H9 (cell line): ENCODE measurements at regions not wholly inside any gene's neighbourhood (a gene's known extent, or its start where the extent isn't known, plus 50 kb on each side); places are given as distances from the start of the nearest gene placed in this dataset.

Source experiments
- DNase-seq: peaks from one replicate; pipeline ENCODE4 v3.0.0-alpha.2; 2017
- H2AFZ ChIP-seq: one replicate; pipeline ENCODE4 v1.6.1; 2013; ENCODE audit warnings: mild to moderate bottlenecking, low read length, control low read depth, moderate library complexity
- H2AK5ac ChIP-seq: 2 replicates; pipeline ENCODE4 v1.6.1; 2013; ENCODE audit warnings: low read length, control low read depth, mixed read lengths; ENCODE audit not compliant: insufficient read length
- H2BK120ac ChIP-seq: one replicate; pipeline ENCODE4 v1.6.1; 2013; ENCODE audit warnings: low read depth, mild to moderate bottlenecking, low read length, control low read depth, inconsistent platforms; ENCODE audit not compliant: poor library complexity, severe bottlenecking
- H2BK12ac ChIP-seq: 2 replicates; pipeline ENCODE4 v1.6.1; 2013; ENCODE audit warnings: low read length, control low read depth, mixed read lengths, low read depth; ENCODE audit not compliant: insufficient read length
- H2BK15ac ChIP-seq: 2 replicates; pipeline ENCODE4 v1.6.1; 2013; ENCODE audit warnings: low read depth, low read length, control low read depth
- H2BK20ac ChIP-seq: one replicate; pipeline ENCODE4 v1.6.1; 2013; ENCODE audit warnings: low read depth, mild to moderate bottlenecking, low read length, control low read depth, inconsistent platforms; ENCODE audit not compliant: poor library complexity, severe bottlenecking
- H2BK5ac ChIP-seq: 2 replicates; pipeline ENCODE4 v1.6.1; 2013; ENCODE audit warnings: low read length, control low read depth, mixed read lengths; ENCODE audit not compliant: insufficient read length
- H3K14ac ChIP-seq: 2 replicates; pipeline ENCODE4 v1.6.1; 2013; ENCODE audit warnings: low read length, control low read depth; ENCODE audit not compliant: insufficient read depth
- H3K18ac ChIP-seq: 2 replicates; pipeline ENCODE4 v1.6.1; 2013; ENCODE audit warnings: low read depth, mild to moderate bottlenecking, mixed read lengths, low read length, control low read depth; ENCODE audit not compliant: insufficient read length
- H3K23ac ChIP-seq: 2 replicates; pipeline ENCODE4 v1.6.1; 2013; ENCODE audit warnings: low read length, control low read depth, mixed read lengths, low read depth; ENCODE audit not compliant: insufficient read length
- H3K23me2 ChIP-seq: 2 replicates; pipeline ENCODE4 v1.6.1; 2013; ENCODE audit warnings: low read depth, mild to moderate bottlenecking, mixed read lengths, low read length, control low read depth; ENCODE audit not compliant: insufficient read length, poor library complexity, severe bottlenecking
- H3K27ac ChIP-seq: 2 replicates; pipeline ENCODE4 v1.5.1; 2013; ENCODE audit warnings: low read length, control low read depth, mixed read lengths, low read depth; ENCODE audit not compliant: insufficient read length
- H3K27me3 ChIP-seq: 2 replicates; pipeline ENCODE4 v1.6.1; 2013; ENCODE audit warnings: low read length, control low read depth, inconsistent platforms; ENCODE audit not compliant: insufficient read depth
- H3K4ac ChIP-seq: 2 replicates; pipeline ENCODE4 v1.6.1; 2013; ENCODE audit warnings: low read depth, mild to moderate bottlenecking, control low read depth, inconsistent platforms, low read length, moderate library complexity
- H3K4me1 ChIP-seq: 2 replicates; pipeline ENCODE4 v1.6.1; 2013; ENCODE audit warnings: low read length, control low read depth, inconsistent platforms; ENCODE audit not compliant: insufficient read depth
- H3K4me2 ChIP-seq: 2 replicates; pipeline ENCODE4 v1.6.1; 2013; ENCODE audit warnings: low read length, control low read depth, mixed read lengths; ENCODE audit not compliant: insufficient read length, insufficient read depth
- H3K56ac ChIP-seq: 2 replicates; pipeline ENCODE4 v1.6.1; 2013; ENCODE audit warnings: low read depth, mild to moderate bottlenecking, mixed read lengths, low read length, control low read depth; ENCODE audit not compliant: insufficient read length
- H3K79me1 ChIP-seq: 2 replicates; pipeline ENCODE4 v1.6.1; 2013; ENCODE audit warnings: low read depth, mild to moderate bottlenecking, moderate library complexity, low read length, control low read depth, inconsistent platforms; ENCODE audit not compliant: insufficient read depth, poor library complexity, severe bottlenecking
- H3K79me2 ChIP-seq: 2 replicates; pipeline ENCODE4 v1.6.1; 2013; ENCODE audit warnings: low read length, control low read depth, inconsistent platforms; ENCODE audit not compliant: insufficient read depth
- H3K9ac ChIP-seq: 2 replicates; pipeline ENCODE4 v1.6.1; 2013; ENCODE audit warnings: low read length, control low read depth, mixed read lengths; ENCODE audit not compliant: insufficient read length; ENCODE audit errors: extremely low read depth
- H3K9me3 ChIP-seq: one replicate; pipeline ENCODE4 v1.6.1; 2013; ENCODE audit warnings: low read depth, low read length, inconsistent platforms; ENCODE audit not compliant: control insufficient read depth
- H3T11ph ChIP-seq: one replicate; pipeline ENCODE4 v1.6.1; 2013; ENCODE audit warnings: mild to moderate bottlenecking, low read length, control low read depth, inconsistent platforms
- H4K20me1 ChIP-seq: one replicate; pipeline ENCODE4 v1.6.1; 2013; ENCODE audit not compliant: control insufficient read depth, insufficient read length, insufficient read depth
- H4K5ac ChIP-seq: 2 replicates; pipeline ENCODE4 v1.6.1; 2013; ENCODE audit warnings: low read depth, mild to moderate bottlenecking, mixed read lengths, low read length, control low read depth; ENCODE audit not compliant: insufficient read length
- H4K8ac ChIP-seq: replicated peaks from 2 replicates; pipeline ENCODE4 v1.6.1; 2013; ENCODE audit warnings: low read length, control low read depth, mixed read lengths, low read depth; ENCODE audit not compliant: insufficient read length
- H4K91ac ChIP-seq: 2 replicates; pipeline ENCODE4 v1.6.1; 2013; ENCODE audit warnings: low read depth, mild to moderate bottlenecking, moderate library complexity, mixed read lengths, low read length, control low read depth; ENCODE audit not compliant: insufficient read length
- H3K27ac Mint-ChIP-seq, 3 experiments: 2 replicates in 2 of 3; 3 replicates in 1 of 3; pipeline ENCODE4 v1.8.0; 2020 to 2021; ENCODE audit warnings: mixed read lengths in 3 of 3, mild to moderate bottlenecking in 1 of 3, moderate library complexity in 1 of 3
- H3K27me3 Mint-ChIP-seq: 2 replicates; pipeline ENCODE4 v1.8.0; 2021; ENCODE audit warnings: low read depth, mild to moderate bottlenecking, moderate library complexity, mixed read lengths
- H3K36me3 Mint-ChIP-seq, 3 experiments: 2 replicates in 2 of 3; 3 replicates in 1 of 3; pipeline ENCODE4 v1.8.0; 2020 to 2021; ENCODE audit warnings: low read depth in 3 of 3, mixed read lengths in 3 of 3; ENCODE audit not compliant: insufficient read depth in 1 of 3
- H3K4me1 Mint-ChIP-seq, 2 experiments: 2 replicates each; pipeline ENCODE4 v1.8.0; 2020; ENCODE audit warnings: mixed read lengths in 2 of 2
- H3K4me3 Mint-ChIP-seq, 2 experiments: 2 replicates in 1 of 2; 3 replicates in 1 of 2; pipeline ENCODE4 v1.8.0; 2020 to 2021; ENCODE audit warnings: mild to moderate bottlenecking in 2 of 2, mixed read lengths in 2 of 2, moderate library complexity in 1 of 2
- H3K9me3 Mint-ChIP-seq, 2 experiments: 2 replicates in 1 of 2; 3 replicates in 1 of 2; pipeline ENCODE4 v1.8.0; 2020; ENCODE audit warnings: mild to moderate bottlenecking in 2 of 2, mixed read lengths in 2 of 2, moderate library complexity in 1 of 2
- WGBS: extraction: QIAGEN DNeasy Blood & Tissue Kit; methylation state at CpG from one replicate; pipeline ENCODE4 v1.1.7; 2013; ENCODE audit warnings: missing lambda C conversion rate, low lambda C conversion rate, mixed read lengths; ENCODE audit not compliant: insufficient read length; ENCODE audit errors: extremely low coverage; 5-methylcytosine and 5-hydroxymethylcytosine counted together
- TF ChIP-seq, protein P1 (sequence below): fragments of 200-600 bp; sonication (generic); conservative IDR thresholded peaks from 3 replicates; pipeline ENCODE4 v1.8.0; 2021; ENCODE audit warnings: antibody characterized with exemption, mild to moderate bottlenecking

DNA sequence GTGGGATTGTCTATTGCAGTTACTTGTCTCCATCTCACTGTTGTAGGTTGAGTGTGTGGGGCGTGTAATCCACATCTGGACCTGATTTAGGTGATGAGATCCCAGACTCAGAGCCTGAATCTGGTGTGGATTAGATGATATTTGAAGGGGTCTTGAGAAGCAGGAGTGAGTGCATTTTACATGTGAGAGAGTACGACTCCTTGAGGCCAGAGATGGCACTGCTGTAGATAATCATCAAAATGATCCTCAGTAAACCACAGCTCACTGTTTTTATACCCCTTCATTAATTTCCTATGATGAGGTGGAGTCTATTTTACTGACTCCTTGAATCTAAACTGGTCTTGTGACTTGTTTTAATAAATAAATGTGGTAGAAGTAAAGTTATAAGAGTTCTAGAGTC, 732.5 kb downstream of the KCNJ2 start:
- H3K79me2 ChIP-seq = no peaks in the 10 kb centered on the region
- H3K4me3 Mint-ChIP-seq = no peak overlapping the region
- H3K9me3 Mint-ChIP-seq = peaks cover 7 to 15% of the 10 kb centered on the region in 2 experiments
- H3K14ac ChIP-seq = no peak overlapping the region
- no peaks in the 10 kb centered on the region for H3K23me2 ChIP-seq
- no peak overlapping the region for H3T11ph ChIP-seq
- no peaks in the 10 kb centered on the region for H4K20me1 ChIP-seq
- no peaks in the 10 kb centered on the region for H3K27me3 ChIP-seq
- no peak overlapping the region for H3K56ac ChIP-seq
- no peak overlapping the region for H2BK15ac ChIP-seq
- no peak overlapping the region for H3K18ac ChIP-seq
- H3K27ac ChIP-seq = no peak overlapping the region
- no peak overlapping the region for H2BK12ac ChIP-seq
- no peak overlapping the region for H2BK5ac ChIP-seq
- H3K23ac ChIP-seq = no peak overlapping the region
- H3K4me1 Mint-ChIP-seq = peaks cover 12 to 18% of the 10 kb centered on the region in 2 experiments
- H4K5ac ChIP-seq = no peak overlapping the region
- no peak overlapping the region for H2AK5ac ChIP-seq
- H3K79me1 ChIP-seq = no peaks in the 10 kb centered on the region
- DNase-seq = no peak
- no peak overlapping the region for H4K8ac ChIP-seq
- H3K9ac ChIP-seq = no peak overlapping the region
- H2BK120ac ChIP-seq = no peak overlapping the region
- no peak overlapping the region for H2BK20ac ChIP-seq
- H2AFZ ChIP-seq = no peak overlapping the region
- no peak overlapping the region for H3K4me2 ChIP-seq
- TF ChIP-seq, protein P1, sequence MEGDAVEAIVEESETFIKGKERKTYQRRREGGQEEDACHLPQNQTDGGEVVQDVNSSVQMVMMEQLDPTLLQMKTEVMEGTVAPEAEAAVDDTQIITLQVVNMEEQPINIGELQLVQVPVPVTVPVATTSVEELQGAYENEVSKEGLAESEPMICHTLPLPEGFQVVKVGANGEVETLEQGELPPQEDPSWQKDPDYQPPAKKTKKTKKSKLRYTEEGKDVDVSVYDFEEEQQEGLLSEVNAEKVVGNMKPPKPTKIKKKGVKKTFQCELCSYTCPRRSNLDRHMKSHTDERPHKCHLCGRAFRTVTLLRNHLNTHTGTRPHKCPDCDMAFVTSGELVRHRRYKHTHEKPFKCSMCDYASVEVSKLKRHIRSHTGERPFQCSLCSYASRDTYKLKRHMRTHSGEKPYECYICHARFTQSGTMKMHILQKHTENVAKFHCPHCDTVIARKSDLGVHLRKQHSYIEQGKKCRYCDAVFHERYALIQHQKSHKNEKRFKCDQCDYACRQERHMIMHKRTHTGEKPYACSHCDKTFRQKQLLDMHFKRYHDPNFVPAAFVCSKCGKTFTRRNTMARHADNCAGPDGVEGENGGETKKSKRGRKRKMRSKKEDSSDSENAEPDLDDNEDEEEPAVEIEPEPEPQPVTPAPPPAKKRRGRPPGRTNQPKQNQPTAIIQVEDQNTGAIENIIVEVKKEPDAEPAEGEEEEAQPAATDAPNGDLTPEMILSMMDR = no peak; the same call in 2 of the 3 replicates
- H3K36me3 Mint-ChIP-seq = peaks cover 2 to 10% (median 3%) of the 10 kb centered on the region in 3 experiments; a peak in 5 of 7 replicates
- no peaks in the 10 kb centered on the region; the same call in 1 of the 2 replicates for H3K4me1 ChIP-seq
- H3K27me3 Mint-ChIP-seq = no peaks in the 10 kb centered on the region
- H3K27ac Mint-ChIP-seq = no peak overlapping the region
- WGBS = no CpG with 5 or more reads among the region's 2 CpGs
- H3K9me3 ChIP-seq = peaks cover 5% of the 10 kb centered on the region
- H3K4ac ChIP-seq = no peak overlapping the region
- H4K91ac ChIP-seq = no peak overlapping the region
